Fibroblast of skin of back (primary cell): ENCODE measurements at regions not wholly inside any gene's neighbourhood (a gene's known extent, or its start where the extent isn't known, plus 50 kb on each side); places are given as distances from the start of the nearest gene placed in this dataset.

ENCODE experiments used
- DNase-seq: peaks from one replicate; pipeline ENCODE4 v3.0.0-alpha.2; 2013

- peak; percentile 62 for DNase-seq
Measured at GRCh38 chr2:102967451-102967850, 205.6 kb downstream of the TMEM182 start.

DNA sequence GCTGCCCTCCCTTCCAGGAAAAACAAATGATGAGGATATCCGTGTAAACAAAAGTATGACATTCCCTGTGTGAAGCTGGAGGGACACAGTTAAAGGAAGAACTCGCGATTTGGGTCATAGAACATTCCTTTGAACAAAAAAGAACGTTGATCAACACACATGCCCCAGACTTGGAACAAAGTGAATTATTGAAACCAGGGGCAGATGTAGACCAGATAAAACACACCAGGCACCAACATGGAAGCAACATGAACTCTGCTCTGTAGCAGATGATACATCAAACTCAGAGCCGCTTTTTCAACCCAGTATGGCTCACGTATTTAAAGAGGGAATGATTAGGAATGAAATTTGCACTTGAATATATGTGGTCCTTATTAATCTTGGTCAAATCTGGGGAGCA is 206.5 kb downstream of the TMEM182 start:
- DNase-seq: no peak

- no peak for DNase-seq
Measured at GRCh38 chr2:102971701-102972100, 209.9 kb downstream of the TMEM182 start.

- DNase-seq: peak; percentile 9
Measured at GRCh38 chr2:102975996-102976975, 214.5 kb downstream of the TMEM182 start.

DNA sequence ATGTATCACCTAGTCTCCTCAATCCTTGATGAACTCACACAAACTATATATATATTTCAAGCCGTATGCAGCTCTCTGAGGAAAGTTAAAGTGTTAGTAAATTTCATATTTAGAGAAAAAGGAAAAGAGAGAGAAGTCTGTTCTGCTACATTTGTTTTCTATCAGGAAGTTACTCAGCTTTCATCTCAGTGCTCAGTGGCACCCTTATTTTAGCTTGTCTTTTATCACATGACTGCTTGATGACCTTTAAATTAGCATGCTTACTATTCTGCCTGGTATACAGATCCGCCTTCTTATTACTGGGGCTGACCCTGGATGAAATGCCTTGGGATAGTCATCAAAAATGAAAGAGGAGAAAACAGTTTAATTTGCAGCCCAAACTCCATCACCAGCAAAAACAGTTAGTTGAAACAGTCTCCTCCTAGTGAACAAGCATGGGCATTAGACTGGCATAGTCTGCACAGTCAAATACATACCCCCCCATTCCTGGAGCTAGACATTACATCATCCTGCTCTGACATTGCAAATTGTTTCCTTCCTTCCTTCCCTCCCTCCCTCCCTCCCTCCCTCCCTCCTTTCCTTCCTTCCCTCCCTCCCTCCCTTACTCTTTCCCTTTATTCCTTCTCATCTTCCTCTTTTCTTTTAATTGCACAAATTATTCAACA is 215.7 kb downstream of the TMEM182 start:
- DNase-seq: no peak

GRCh38 chr2:102978091-102978490 is 216.3 kb downstream of the TMEM182 start:
- no peak for DNase-seq

- no peak for DNase-seq
Measured at GRCh38 chr2:102979429-102979828, 217.6 kb downstream of the TMEM182 start.

GRCh38 chr2:102983786-102984185 is 222.0 kb downstream of the TMEM182 start:
- no peak for DNase-seq

GRCh38 chr2:102986826-102987490 is 225.1 kb downstream of the TMEM182 start:
- no peak for DNase-seq

GRCh38 chr2:102992607-102993006 is 230.8 kb downstream of the TMEM182 start:
- DNase-seq: no peak

DNA sequence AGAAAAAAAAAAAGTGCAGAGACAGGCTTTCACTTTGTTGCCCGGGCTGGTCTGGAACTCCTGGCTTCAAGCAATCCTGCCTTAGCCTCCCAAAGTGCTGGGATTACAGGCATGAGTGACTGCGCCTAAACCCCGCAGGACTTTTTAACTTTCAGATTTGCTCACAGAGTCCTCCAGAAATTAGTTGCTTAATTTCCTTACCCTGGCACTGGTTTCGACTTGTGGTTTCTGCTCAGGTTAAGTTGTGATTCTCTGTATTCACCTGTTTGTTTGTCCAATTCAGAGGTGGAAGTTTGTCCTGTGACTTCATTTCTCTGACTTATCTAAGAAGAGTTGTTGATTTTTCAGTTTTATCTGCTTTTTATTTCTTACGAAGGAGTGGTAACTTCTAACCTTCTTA is 238.1 kb downstream of the TMEM182 start:
- no peak for DNase-seq

- no peak for DNase-seq
Measured at GRCh38 chr2:103002954-103003353, 241.1 kb downstream of the TMEM182 start.

- no peak for DNase-seq
Measured at GRCh38 chr2:103003750-103004260, 242.0 kb downstream of the TMEM182 start.

DNA sequence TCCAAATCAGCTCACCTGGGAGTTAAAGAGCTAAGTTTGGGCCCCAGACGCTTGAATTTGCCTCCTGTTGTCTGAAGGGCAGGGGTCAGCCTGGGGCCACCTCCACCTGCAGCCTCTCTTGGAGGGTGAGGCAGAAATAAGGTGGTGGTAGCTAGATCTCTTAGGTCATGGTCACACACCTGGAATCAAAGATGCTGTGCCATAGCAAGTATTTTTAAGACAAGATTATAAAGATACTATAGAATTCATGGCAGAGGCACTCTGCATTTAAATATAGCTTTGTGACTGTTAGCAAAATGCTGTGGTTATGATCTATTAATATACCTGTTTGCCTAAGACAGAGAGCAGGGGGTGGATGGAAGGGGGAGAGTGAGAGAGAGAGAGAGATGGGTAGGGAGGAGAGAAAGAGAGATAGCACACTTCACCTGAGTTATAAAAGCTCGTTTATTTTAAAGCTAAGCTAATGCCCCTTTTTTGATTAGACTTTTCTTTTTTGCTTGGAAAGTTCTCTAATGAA is 242.7 kb downstream of the TMEM182 start:
- DNase-seq: no peak

- no peak for DNase-seq
Measured at GRCh38 chr2:103005393-103005792, 243.6 kb downstream of the TMEM182 start.

DNA sequence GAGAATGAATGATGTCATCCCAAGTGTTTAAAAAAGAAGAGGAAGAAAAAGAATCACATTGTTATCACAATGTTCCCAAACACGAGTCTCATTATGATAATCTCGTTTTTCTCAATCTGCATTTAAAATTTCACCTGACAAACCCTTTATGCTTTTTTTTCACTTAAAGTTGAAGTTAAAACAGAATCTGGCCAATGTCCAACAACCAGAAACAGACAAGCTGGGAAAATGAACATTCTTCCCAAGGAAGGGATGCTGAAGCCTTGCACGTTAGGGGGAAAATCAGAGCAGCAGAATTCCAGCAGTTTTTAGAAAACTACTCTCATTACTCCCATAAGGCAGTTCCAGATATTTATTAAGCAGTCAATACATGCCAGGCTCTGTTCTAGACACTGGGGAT is 245.3 kb downstream of the TMEM182 start:
- DNase-seq: no peak

DNA sequence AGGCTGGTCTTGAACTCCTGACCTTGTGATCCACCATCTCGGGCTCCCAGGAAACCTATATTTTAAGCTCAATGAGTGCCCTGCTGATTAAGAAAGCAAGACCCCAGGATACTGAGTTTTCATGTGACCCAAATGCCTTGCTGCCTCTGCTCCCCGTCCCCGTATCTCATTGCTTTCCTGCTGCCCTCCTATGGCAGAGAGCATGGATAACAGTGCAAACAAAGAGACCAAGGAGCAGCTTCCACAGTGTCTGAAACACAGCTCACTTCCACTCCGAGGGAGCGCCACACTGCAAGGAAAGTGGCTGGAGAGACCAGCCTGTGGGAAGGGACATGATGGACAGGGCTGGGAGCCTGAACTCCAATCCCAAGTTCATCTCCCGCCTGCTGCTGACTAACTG is 246.8 kb downstream of the TMEM182 start:
- no peak for DNase-seq

- no peak for DNase-seq
Measured at GRCh38 chr2:103009871-103010270, 248.0 kb downstream of the TMEM182 start.

- no peak for DNase-seq
Measured at GRCh38 chr2:103010306-103010705, 248.5 kb downstream of the TMEM182 start.

DNA sequence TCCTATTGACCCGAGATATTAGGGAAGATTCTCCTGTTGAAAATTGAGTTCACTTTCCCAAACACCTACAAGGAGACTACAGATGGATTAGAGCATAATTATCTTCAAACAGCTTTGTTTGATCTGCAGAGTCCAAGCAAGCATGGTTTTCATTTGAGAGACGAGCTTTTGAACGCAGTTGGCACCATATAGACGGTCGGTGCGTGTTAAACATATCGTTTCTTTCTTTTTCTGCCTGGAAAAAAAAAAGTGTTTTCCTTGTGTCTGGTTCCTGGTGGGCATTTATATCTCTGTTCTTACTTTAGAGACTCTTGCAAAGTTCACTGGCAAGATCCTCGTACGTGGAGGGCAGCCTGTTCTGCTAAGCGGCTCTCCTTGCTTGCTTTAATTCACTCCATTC is 248.9 kb downstream of the TMEM182 start:
- no peak for DNase-seq

DNA sequence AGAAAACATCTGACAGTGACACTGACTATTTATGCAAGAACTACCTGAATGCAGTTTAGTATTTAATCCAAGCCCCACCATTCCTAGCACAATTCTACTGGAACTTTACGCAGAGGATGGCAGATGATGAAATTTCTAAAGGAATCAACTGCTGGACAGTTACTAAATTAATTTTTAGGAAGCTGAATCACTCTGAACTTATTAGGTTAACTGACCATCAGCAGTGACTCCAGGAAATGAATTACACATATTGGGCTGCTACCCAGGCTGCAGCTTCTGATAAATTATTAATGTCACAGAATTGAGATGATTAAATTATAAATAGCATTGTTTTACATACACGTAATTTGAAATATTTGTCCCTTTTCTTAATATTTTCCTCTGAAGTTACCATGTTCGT is 250.8 kb downstream of the TMEM182 start:
- DNase-seq: no peak

DNA sequence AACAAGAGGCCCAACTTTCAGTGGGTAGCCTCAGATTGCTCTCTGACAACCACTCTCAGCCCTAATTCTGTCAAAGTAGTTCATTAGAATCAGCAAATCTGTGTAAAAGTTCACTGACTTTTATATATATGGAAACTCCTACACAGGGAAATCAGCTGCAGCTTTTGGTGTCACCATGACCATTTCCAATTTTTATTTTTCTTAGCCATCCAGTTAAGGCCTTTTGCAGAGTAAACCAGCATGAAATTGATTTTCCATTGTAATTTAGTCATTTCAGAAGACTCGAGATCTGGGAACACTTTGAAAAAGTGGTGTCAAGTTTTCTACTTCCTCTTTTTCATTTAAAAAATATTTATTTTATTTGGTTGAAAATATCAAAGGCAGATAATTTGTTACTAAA is 263.2 kb downstream of the TMEM182 start:
- no peak for DNase-seq

DNA sequence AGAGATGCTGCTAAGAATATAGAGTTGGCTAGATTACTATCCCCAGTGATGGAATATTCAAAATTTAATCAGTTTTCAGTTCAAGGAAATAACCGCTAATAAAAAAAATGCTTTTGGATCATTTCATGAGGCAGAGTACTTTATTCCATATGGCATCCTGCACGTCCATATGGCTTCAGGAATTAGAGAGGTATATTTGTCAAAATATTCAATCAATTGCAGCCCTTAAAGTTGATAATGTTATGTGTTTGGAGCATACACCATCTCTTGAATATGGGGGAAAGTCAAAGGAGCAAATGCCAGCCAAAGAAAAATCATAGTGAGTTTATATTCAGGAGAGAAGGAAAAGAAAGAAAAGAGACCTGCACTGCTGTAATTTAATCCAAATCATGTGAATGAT is 266.4 kb downstream of the TMEM182 start:
- DNase-seq: no peak
